AG09319 (cell line): ENCODE measurements at regions not wholly inside any gene's neighbourhood (a gene's known extent, or its start where the extent isn't known, plus 50 kb on each side); places are given as distances from the start of the nearest gene placed in this dataset.
"Not testable (repeated sequence)": the region's sequence is repeated elsewhere in the genome, so short reads cannot be mapped to it uniquely, and the experiment has no call there.

ENCODE experiments used
- DNase-seq: peaks from one replicate; pipeline ENCODE4 v3.0.0-alpha.2; 2010; ENCODE audit warnings: low read depth; ENCODE audit errors: extremely low read depth
- TF ChIP-seq, protein P1 (sequence below): IDR thresholded peaks from 2 replicates; pipeline ENCODE4 v1.5.1; 2011; ENCODE audit warnings: low read depth, mild to moderate bottlenecking, inconsistent platforms, low read length, moderate library complexity

- TF ChIP-seq, protein P1, sequence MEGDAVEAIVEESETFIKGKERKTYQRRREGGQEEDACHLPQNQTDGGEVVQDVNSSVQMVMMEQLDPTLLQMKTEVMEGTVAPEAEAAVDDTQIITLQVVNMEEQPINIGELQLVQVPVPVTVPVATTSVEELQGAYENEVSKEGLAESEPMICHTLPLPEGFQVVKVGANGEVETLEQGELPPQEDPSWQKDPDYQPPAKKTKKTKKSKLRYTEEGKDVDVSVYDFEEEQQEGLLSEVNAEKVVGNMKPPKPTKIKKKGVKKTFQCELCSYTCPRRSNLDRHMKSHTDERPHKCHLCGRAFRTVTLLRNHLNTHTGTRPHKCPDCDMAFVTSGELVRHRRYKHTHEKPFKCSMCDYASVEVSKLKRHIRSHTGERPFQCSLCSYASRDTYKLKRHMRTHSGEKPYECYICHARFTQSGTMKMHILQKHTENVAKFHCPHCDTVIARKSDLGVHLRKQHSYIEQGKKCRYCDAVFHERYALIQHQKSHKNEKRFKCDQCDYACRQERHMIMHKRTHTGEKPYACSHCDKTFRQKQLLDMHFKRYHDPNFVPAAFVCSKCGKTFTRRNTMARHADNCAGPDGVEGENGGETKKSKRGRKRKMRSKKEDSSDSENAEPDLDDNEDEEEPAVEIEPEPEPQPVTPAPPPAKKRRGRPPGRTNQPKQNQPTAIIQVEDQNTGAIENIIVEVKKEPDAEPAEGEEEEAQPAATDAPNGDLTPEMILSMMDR = no peak
- no peak for DNase-seq
Observed at GRCh38 chr10:78663721-78664120, 405.0 kb upstream of the ZMIZ1 start.

DNA sequence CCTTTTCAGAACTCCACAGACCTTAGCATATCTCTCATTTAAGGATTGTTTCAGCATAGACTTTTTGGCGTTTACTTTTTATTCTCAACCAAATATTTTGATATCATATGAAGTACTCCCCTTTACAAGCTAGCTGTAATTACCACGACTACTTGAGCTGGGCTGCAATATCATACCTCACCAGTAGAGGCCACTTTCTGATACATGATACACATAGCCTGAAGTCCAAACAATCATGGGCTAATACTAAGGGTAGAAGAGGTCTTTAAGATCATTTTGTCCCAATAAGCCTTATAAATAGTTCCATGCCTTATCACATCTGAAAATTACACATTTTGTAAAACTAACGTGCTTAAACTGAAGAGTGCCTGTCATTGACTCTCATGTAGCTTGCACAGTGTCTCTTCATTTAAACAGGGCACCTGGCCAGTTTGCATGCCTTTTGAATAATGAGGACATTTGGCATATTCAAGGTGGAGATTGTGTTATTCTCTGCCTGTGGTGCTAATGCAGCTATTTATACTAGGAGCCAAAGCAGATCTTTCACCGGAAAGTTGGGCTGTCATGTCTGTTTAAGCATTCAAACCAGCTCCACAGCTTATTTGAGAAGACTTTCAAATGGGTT, 403.7 kb upstream of the ZMIZ1 start:
- TF ChIP-seq, protein P1 = peak; percentile 36
- no peak for DNase-seq

DNA sequence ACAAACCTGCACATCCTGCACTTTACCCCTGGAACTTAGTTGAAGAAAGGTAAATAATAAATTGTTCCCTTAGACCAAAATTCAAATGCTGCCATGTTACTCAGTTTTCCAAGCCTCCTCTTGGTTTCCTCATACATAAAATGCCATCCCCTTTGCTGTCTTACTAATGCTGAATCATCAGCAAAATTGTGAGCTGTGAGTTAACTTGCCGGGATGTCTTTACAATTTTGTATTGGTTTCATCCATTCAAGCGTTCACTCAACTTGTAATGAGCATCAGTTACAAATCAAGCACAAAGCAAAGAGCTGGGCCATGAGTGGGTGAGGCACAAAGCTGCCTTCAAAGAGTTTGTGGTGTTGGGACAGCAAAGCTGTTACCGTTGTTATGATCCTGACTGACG, 395.8 kb upstream of the ZMIZ1 start:
- DNase-seq = no peak

GRCh38 chr10:78681141-78681540, 387.6 kb upstream of the ZMIZ1 start:
- not testable (repeated sequence) for DNase-seq

More for the DNA sequence above, 395.8 kb upstream of the ZMIZ1 start:
- TF ChIP-seq, protein P1 = no peak

DNA sequence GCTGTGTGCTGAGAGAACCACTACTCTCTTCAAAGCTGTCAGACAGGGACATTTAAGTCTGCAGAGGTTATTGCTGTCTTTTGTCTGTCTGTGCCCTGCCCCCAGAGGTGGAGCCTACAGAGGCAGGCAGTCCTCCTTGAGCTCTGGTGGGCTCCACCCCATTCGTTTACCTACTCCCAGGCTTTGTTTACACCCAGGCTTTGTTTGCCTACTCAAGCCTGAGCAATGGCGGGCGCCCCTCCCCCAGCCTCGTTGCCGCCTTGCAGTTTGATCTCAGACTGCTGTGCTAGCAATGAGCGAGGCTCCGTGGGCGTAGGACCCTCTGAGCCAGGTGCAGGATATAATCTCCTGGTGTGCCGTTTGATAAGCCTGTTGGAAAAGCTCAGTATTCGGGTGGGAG, 386.8 kb upstream of the ZMIZ1 start:
- DNase-seq = not testable (repeated sequence)

GRCh38 chr10:78684947-78685346, 383.8 kb upstream of the ZMIZ1 start:
- TF ChIP-seq, protein P1 = no peak
- DNase-seq = no peak

- TF ChIP-seq, protein P1 = no peak
- DNase-seq = no peak
Observed at GRCh38 chr10:78685466-78686103, 383.2 kb upstream of the ZMIZ1 start.

DNA sequence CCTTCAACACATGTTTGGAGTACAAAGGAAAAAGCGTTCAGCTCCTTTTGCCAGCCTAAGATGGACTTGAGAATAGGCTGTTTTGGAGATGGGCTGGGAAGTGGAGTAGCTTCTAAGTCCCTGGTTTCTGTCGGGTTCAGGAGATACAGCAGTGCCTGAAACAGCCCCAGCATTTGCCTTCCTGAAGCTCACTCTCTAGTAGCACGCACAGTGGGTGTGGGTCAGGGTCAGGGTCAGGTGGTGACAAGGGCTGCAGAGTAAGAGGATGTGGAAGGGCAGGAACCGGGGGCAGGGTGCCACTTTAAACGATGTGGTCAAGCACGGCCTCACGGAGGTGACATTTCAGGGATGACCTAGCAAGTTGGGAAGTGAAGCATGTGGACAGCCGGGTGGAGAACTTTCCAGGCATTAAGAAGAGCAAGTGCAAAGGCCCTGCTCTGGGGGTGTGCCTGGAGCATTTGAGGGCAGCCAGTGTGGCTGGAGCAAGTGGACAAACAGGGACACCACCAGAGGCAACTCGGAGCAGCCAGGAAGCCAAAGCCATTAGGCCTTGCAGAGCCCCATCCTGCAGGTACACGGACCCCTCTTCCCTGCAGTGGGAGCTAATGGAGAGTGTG, 382.2 kb upstream of the ZMIZ1 start:
- TF ChIP-seq, protein P1 = no peak
- no peak for DNase-seq
